Cardiac muscle cell (in vitro differentiated cells and primary cell): ENCODE measurements at regions not wholly inside any gene's neighbourhood (a gene's known extent, or its start where the extent isn't known, plus 50 kb on each side); places are given as distances from the start of the nearest gene placed in this dataset.
A peak's percentile ranks its signal among the peaks of the same experiment; 100 is the strongest.

Source experiments
- DNase-seq, 2 donors: peaks; one replicate each; pipeline versions ENCODE4 v3.0.0 to v3.0.0-alpha.2; 2010 to 2017; ENCODE audit warnings: low read depth in 1 of 2, low spot score in 1 of 2
- H3K27ac ChIP-seq: fragments of 200-600 bp; sonication (generic); 2 replicates; pipeline ENCODE4 v1.5.1; 2016
- H3K27me3 ChIP-seq: fragments of 200-600 bp; sonication (generic); 2 replicates; pipeline ENCODE4 v1.6.0; 2016; ENCODE audit warnings: control low read depth
- H3K36me3 ChIP-seq: fragments of 200-600 bp; sonication (generic); 2 replicates; pipeline ENCODE4 v1.5.1; 2016; ENCODE audit warnings: control low read depth
- H3K4me1 ChIP-seq: fragments of 200-600 bp; sonication (generic); 2 replicates; pipeline ENCODE4 v1.8.1; 2017; ENCODE audit warnings: low read depth, mild to moderate bottlenecking, mixed run types
- H3K4me3 ChIP-seq: fragments of 200-600 bp; sonication (generic); 2 replicates; pipeline ENCODE4 v1.5.1; 2016; ENCODE audit warnings: mild to moderate bottlenecking
- H3K9me3 ChIP-seq: fragments of 200-600 bp; sonication (generic); 2 replicates; pipeline ENCODE4 v1.5.1; 2017; ENCODE audit warnings: low read depth, mild to moderate bottlenecking, control low read depth
- CTCF ChIP-seq: IDR thresholded peaks from 2 replicates; pipeline ENCODE4 v1.5.1; 2012; ENCODE audit warnings: low read depth, mild to moderate bottlenecking, low read length

GRCh38 chr13:77986713-77987112, 68.1 kb upstream of the EDNRB start:
- H3K4me1 ChIP-seq = peaks cover 12% of the 10 kb centered on the region
- no peak overlapping the region for H3K4me3 ChIP-seq
- H3K27me3 ChIP-seq = no peaks in the 10 kb centered on the region
- no peak for DNase-seq
- no peak for TF ChIP-seq CTCF
- H3K27ac ChIP-seq = no peak overlapping the region
- H3K9me3 ChIP-seq = no peaks in the 10 kb centered on the region
- H3K36me3 ChIP-seq = no peaks in the 10 kb centered on the region

GRCh38 chr13:77985866-77986636, 67.4 kb upstream of the EDNRB start:
- no peak for TF ChIP-seq CTCF
- peak in 1 of 2 donors; percentile 25 for DNase-seq
- Histone ChIP-seq H3K36me3 (no peaks in the 10 kb centered on the region), H3K4me1 (peaks cover 8% of the 10 kb centered on the region), H3K27ac (no peak overlapping the region), H3K9me3 (no peaks in the 10 kb centered on the region), H3K27me3 (no peaks in the 10 kb centered on the region), H3K4me3 (no peak overlapping the region)

GRCh38 chr13:77981281-77981881, 62.8 kb upstream of the EDNRB start:
- H3K4me1 ChIP-seq = peaks cover 13% of the 10 kb centered on the region
- no peak for TF ChIP-seq CTCF

GRCh38 chr13:77980592-77980991, 62.0 kb upstream of the EDNRB start:
- peaks cover 13% of the 10 kb centered on the region for H3K4me1 ChIP-seq
- peak; percentile 55 to 85 for DNase-seq
- no peaks in the 10 kb centered on the region for H3K27me3 ChIP-seq
- H3K27ac ChIP-seq = no peak overlapping the region
- H3K36me3 ChIP-seq = no peaks in the 10 kb centered on the region
- H3K4me3 ChIP-seq = no peak overlapping the region
- H3K9me3 ChIP-seq = no peaks in the 10 kb centered on the region
- no peak for TF ChIP-seq CTCF

More at GRCh38 chr13:77981281-77981881, 62.8 kb upstream of the EDNRB start:
- Histone ChIP-seq H3K36me3 (no peaks in the 10 kb centered on the region), H3K27me3 (no peaks in the 10 kb centered on the region), H3K27ac (no peak overlapping the region), H3K9me3 (no peaks in the 10 kb centered on the region), H3K4me3 (no peak overlapping the region)
- peak in 1 of 2 donors; percentile 46 for DNase-seq

- H3K27ac ChIP-seq = no peak overlapping the region
- no peaks in the 10 kb centered on the region for H3K36me3 ChIP-seq
- peaks cover 13% of the 10 kb centered on the region for H3K4me1 ChIP-seq
- H3K9me3 ChIP-seq = no peaks in the 10 kb centered on the region
- no peaks in the 10 kb centered on the region for H3K27me3 ChIP-seq
- no peak overlapping the region for H3K4me3 ChIP-seq
- peak in 1 of 2 donors; percentile 21 for DNase-seq
- TF ChIP-seq CTCF = no peak
Observed at GRCh38 chr13:77979721-77980385, 61.2 kb upstream of the EDNRB start.
